ENCODE measurements at regions not wholly inside any gene's neighbourhood (a gene's known extent, or its start where the extent isn't known, plus 50 kb on each side); places are given as distances from the start of the nearest gene placed in this dataset.

DNA sequence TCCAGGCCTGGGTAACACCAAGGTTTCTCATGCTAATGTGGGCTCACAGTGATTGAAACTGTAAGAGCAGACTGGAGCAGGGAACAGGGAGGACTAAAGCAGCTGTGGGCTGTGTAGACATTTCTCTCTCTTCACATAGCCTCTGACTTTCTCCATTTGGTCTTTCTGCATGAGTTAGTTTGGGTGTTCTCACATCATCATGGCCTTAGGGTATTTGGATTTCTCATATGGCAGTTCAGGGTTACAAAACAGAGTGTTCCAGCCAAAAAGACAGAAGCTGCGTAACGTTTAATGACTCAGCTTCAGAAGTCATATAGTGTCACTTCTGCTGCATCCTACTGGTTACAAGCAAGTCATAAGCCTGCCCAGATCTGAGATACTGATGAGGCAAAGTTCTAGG, 52.0 kb upstream of the OSBPL8 start:
- DNase-seq (ENCODE audit: low read depth, low spot score) = no peak

DNA sequence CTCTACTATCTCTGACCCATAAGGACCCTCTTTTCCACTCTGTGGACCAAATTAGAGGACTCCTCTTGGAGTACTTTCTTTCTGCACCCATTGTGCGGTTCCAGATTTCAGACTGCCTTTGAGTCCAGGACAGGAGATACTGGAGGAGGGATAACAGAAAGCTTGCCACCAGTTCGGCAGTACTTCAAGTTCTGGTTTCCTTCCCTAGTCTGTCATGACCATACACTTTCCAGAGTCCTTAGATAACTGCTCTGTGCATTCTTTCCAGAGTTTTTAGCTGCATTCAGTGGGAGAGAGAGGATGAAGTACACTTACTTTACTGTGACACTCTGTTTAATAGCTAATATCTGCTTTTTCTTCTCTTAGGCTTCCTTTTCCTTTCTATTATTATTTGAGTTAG, 54.8 kb upstream of the OSBPL8 start:
- no peak for DNase-seq (ENCODE audit: low read depth, low spot score)

DNA sequence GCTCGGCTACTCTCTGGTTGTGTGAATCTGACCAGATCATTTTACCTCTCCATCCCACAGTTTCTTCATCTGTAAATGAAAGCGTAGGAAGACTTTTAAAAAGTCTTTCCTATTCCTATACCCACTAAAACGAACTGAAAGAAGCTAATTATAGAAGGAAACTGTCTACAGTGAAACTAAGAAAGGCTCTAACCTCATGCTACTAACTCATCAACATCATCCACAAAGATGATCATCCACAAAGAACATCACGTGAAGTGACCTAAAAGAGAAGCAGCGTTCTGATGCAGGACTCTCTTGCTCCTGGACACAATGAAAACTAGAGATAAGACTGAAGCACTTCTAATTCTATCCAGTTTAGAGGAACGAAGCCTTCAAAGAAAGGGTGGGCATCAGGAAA, 58.5 kb upstream of the OSBPL8 start:
- no peak for DNase-seq (ENCODE audit: low read depth, low spot score)

DNA sequence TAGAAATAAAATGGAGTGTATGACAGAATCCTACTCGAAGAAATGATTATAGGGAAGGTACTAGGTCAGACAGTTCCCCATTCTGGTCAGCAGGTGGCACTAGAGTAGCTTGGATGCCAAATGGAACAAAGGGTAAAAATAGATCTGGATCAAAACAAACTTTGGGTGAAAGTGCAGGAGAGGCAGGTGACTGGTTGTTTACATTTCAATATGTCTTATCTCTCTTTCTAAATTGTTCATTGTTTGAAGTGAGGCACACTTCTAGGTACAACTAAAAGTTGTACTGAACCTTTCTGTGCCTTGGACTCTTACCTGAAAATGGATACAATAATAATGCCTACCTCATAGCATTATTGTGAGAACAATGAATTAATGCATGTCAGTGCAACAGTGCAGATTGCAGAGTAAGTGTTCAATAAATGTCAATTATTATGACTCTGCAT, 62.0 kb upstream of the OSBPL8 start:
- peak; percentile 12 for DNase-seq (ENCODE audit: low read depth, low spot score)

DNA sequence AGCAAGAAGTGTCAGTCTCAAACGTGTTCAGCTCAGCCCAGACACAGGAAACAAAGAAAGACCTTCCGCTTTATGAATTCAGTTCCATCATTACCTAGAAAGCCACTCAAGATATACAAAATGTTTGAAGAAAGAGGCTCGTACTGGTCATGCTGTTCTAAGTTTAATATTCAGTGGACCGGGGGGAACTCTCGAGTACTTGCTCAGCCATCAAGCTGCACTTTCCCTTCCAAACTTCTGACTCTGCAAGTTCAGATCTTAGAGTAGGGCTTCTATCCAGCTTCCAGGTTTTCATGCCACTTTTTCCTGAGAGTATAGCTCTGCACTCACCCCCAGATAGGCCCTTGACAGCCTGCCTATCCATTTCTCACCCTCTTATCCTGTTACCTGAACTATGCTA, 62.8 kb upstream of the OSBPL8 start:
- DNase-seq (ENCODE audit: low read depth, low spot score) = no peak

DNA sequence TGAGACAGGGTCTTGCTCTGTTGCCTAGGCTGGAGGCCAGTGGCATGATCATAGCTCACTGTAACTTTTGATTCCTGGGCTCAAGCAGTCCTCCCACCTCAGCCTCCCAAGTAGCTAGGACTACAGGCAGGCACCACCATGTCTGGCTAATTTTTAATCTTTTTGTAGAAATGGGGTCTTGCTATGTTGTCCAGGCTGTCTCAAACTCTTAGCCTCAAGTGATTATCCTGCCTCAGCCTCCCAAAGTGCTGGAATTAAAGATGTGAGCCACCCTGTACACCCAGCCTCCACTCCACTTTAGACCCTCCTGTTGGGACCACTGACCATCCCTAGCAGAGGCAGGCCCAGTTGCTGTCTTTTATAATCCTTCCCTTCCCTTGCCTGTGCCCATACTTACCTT, 63.3 kb upstream of the OSBPL8 start:
- DNase-seq (ENCODE audit: low read depth, low spot score) = no peak

DNA sequence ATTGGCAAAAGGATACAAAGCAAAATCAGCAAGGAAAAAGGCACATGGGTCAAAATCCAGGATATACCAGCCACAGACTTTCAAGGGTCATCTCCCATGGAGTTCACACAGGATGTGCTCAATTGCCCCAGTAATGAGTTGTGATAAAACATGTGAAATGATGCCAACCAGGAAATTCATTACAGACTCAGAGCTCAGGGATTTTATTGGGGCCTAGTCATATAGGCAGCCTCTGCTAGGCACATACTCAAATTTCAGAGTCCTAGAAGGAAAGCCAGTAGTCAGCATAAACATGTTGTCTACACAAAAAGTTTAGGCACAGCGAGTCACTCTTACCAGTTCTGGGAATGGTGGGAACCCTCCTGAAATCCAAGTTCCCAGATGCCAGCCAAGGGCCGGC, 64.4 kb upstream of the OSBPL8 start:
- no peak for DNase-seq (ENCODE audit: low read depth, low spot score)

DNA sequence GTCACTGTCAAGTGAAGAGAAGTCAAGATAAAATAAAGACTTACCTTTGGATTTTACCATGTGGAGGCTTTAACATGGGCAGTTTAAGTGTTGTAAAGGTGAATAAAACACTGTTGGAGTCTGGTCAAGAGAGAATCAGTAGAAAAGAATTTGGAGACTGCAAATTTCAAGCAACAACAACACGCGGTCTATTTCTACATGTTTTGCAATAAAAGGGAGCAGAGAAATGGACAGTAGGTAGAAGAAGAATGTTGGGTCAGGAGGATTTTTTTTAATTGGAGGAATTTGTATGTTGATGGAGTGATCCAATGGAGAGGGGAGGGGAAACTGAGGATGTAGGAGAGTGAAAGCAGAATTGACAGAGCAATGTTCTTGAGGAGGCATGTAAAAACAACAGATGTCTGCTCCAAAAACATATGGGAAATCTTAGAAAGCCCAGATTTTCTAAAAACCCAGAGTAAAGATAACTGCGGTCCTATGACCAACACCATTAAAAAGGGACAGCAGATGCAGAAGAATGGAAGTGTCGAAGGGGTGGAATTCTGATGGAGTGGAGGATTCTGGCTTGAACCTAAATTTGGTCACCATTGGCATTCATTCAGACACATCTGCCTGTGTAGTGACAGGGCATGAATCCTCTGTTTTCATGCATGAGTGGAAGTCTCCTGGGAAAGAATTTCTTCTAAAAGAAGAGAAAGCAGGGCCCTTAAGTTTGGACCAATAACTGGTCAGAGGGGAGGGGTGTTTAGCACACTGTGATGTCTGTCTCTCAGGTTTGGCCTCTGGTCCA, 68.0 kb upstream of the OSBPL8 start:
- DNase-seq (ENCODE audit: low read depth, low spot score) = no peak

DNA sequence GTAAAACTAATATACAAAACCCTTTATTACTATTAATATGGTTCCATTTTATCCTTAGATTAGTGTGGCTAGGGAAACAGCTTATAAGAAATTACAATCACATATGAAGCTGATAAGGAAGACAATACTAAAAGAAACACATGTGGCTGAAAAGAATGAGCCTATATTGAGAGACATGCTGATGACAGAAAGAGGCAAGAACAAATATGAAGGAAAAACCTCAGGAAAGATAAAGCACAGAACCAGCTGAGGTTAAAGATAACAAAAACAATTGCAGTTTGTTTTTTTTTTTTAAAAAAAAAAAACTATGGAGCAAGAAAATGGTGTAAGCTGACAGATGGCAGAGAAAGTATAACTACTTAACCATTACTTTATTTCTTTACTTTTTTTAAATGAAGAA, 69.2 kb upstream of the OSBPL8 start:
- no peak for DNase-seq (ENCODE audit: low read depth, low spot score)

DNA sequence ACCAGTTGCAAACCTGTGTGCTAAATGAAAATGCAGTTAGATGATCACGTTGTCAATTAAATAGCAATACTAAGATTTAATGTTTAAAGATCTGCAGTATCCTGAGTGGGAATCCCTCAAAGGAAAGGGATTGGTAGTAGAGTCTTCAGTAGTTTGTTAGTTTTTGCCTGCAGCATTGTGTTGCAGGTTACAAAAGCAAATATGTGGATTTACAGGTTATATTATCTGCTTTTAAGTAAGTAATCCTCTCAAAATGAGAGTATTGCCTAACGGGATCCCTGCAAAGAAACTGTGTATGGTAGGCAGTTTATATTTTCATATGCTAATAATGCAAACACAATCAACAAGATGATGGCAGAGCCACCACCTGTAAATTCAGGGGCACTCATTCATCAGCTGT, 72.2 kb upstream of the OSBPL8 start:
- DNase-seq (ENCODE audit: low read depth, low spot score) = no peak

DNA sequence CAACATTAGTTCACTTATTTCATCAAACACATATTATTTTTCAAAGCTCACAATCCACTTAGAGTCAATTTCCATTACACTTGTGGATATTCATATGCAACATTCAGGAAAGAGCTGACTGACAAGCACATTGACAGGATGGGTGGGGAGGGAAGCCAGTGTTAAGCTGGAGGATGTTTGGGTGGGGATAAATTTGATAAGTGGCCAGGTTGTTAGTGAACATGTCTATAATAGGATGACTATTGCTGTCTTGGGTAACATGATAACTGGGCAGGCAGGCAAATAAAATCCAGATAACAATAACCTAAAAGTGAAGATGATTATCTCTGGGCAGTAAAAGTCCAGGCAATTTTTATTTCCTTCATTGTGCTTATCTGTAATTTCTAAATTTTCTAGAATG, 73.8 kb upstream of the OSBPL8 start:
- no peak for DNase-seq (ENCODE audit: low read depth, low spot score)

DNA sequence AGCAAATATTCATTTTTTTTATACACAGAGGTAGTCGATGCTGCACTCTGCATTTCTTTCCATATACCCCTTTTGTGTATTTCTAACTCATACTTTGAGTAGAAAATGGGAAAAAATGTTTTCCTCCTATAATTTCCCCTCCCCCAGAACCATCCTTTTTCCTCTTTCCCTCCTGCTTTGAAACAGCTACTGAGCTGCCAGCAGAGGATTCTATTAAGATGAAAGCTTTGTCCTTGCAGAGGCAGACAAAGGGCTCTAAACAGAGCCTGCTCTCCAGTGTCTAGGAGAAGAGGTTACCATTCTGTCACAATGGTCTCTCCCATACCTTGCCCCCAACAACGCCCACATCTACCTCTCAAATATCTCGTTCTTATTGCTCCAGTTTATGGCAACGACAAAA, 74.6 kb upstream of the OSBPL8 start:
- peak; percentile 17 for DNase-seq (ENCODE audit: low read depth, low spot score)

DNA sequence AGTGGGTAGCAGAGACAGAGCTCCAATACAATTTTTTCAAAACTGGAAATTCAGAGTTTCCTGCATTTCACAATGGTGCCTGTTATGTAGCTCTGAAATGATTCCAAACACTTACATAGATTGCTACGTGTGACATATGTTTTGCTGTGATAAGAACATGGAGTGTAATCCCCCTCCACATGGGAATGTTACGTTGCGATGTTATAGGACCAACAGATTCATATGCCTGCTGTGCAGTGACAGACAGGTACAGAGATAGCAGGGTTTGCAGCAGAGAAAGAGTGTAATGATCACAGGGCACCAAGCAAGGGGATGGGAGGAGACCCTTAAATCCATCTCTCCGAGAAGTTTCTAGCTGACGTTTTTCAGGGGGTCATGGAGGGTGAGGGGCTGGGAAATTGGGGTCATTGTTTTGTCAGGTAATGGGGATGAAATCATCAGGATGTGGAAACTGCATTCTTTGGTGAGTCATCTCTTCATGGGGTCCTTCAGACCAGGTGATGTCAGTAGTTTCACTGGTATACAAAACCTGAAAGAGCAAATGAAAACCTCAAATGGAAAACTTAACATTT, 76.6 kb upstream of the OSBPL8 start:
- peak; percentile 23 for DNase-seq (ENCODE audit: low read depth, low spot score)

DNA sequence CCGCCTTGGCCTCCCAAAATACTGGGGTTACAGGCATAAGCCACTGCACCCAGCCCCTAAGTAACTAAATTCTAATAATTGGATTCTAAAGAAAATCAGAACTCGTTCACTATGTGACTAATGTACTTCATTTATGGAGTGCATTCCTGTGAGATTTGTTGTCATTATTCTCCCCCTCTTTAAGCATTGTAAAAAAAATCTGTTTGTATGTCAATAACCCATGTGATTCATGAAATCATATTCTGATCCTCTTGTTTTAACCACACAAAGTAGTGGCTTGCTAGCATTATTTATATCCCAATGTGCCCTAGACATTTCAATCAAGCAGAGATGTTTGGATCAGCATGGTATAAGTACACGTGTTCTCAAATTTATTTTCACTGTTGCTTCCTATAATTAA, 78.2 kb upstream of the OSBPL8 start:
- DNase-seq (ENCODE audit: low read depth, low spot score) = no peak

DNA sequence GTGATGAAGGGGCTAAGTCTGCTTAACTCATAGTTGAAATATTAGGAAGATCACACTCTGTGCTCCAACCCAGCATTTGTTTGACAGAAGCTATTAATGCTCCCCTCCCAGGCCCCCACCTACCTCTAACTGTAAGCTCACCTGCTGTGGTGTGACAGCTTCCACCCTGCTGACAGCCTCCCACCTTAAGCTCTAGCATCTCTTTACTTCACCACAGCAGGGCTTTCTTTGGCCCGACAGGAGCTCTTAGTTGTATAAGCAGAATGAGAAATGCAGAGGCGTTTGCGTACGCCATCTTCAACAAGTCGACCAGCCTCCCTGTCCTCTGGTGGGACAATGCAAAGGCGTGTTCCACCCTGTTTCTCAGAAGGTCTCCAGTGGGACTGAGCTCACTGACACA, 80.1 kb upstream of the OSBPL8 start:
- no peak for DNase-seq (ENCODE audit: low read depth, low spot score)

DNA sequence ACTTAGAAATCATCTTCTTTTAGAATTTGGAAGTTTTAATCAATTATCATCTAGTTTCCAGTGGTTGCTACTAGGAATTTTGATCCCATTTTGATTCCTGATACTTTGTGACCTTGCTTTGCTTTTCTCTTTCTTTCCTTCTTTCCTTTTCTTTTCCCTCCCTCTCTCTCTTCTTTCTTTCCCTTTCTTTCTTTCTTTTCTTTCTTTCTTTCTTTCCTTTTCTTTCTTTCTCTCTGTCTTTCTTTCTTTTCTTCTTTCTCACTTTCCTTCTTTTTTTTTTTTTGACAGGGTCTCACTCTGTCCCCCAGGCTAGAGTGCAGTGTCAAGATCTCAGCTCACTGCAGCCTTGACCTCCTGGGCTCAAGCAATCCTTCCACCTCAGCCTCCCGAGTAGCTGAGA, 81.5 kb upstream of the OSBPL8 start:
- DNase-seq (ENCODE audit: low read depth, low spot score) = no peak

DNA sequence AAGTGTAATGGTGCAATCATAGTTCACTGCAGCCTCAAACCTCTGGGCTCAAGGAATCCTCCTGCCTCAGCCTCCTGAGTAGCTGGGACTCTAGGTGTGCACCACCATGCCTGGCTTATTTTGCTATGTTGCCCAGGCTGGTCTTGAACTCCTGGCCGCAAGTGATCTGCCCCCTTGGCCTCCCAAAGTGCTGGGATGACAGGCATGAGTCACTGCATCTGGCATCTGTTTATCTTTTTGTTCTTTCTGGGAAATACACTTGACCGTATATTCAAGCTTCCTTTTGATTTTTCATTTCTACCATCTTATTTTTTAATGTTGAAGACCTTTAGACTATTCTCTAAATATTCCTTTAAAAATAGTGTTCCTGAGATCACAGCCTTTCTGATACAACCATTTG, 82.4 kb upstream of the OSBPL8 start:
- no peak for DNase-seq (ENCODE audit: low read depth, low spot score)

DNA sequence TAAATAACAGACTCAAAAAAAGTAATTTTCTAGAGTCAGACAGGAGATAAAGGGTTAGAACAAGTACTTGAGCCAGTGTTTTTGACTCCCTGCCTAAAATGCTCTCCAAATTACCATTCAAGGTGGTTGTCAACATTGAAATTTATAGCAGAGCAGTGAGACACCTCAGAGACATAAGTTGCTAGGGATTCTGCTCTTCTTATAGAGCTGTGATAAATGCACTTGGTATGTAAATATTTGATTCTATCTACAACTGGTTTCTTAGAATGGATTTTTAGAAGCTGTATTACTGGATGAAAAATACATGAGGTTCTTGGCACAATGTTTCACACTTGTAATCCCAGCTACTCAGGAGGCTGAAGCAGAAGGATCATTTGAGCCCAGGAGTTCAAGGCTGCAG, 83.9 kb upstream of the OSBPL8 start:
- DNase-seq (ENCODE audit: low read depth, low spot score) = no peak

DNA sequence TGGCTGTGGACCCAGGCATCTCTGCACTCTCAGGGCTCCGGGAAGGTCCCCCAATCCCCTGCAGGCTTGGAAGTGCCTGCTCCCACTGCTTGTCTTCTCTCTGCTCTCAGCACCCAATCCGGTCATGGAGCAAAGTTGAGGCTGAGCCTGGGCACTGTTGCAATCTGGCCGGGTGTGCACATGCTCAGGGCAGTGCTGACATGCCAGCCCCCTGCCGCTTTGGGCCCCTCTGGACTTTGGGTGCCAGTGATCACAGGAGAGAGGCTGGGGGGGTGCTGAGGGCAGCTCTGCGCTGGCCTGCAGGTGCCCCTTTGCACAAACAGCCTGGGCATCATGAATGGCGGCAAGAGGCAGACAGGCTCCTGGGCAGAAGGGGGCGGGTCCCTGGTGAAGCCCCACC, 85.4 kb upstream of the OSBPL8 start:
- DNase-seq (ENCODE audit: low read depth, low spot score) = no peak

DNA sequence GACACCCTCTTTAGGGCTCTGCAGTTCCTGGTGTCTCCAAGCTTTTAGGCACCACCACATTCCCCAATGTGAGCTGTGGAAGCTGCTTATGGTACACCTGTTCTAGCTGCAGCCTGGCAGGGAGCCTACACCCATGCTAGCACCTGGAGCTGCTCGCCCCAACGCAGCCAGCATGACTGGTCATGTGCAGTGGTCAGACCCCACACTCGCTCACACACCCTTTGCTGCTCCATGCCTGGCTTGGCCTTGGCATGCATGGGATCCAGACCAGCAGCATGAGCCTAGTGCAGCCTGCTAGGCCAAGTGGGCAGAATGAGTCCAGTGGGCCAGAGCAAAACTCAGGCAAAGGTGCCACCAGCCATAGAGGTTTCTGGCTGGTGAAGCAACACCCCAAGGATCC, 86.4 kb upstream of the OSBPL8 start:
- DNase-seq (ENCODE audit: low read depth, low spot score) = no peak

DNA sequence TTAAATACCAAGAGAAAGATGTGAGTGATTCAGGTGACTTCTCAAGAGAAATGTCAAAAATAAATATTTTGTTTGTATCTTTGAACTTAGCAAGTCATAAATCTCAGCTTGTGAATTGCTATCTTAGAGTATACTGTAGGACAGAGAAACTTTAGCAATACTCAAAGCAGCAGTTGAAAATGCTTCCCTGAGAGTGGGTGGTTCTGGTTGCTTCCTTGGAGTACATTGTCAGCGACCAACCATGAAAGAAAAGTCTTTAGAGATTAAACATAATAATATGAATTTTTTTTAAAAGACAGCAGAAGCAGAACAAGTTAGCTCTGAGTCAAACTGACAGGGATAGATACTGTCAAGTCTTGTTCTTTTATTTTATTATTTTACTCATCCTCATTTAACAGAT, 86.8 kb upstream of the OSBPL8 start:
- DNase-seq (ENCODE audit: low read depth, low spot score) = no peak

DNA sequence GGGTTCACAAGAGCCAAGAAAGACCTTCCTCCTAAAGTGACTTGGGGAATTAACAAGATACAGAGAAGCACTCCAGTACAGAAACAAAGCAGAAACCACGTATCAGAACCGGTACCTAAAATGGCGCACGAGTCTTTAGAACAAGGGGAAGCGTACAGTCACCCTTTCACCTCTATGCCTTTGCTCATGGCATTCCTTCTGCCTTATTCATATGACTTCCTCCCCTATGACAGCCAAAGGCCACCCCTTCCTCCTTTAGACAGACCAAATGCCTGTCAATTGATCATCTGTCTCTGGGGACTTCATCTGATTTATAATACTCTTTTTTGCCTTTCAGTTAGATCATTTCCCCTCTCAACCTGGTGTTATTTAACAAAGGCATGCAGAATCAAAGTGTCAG, 89.5 kb upstream of the OSBPL8 start:
- DNase-seq (ENCODE audit: low read depth, low spot score) = no peak

DNA sequence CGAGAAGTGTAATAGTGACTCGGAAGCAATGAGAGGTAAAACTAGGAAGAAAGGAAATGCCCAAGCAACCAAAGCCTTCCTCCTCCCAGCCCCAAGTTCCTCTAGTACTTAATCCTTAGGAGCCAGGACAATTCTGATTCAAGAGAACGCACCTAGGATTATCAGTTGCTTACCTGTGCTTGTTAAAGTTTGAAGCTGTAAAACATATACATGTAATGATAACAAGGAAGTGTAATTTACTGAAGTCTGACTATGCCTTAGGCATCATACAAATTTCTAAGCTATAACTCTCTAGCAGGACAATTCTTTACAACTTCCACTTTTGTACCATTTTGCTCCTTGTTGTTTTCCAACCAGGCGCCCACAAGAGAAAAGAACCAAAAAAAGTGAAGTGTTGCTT, 92.8 kb upstream of the OSBPL8 start:
- DNase-seq (ENCODE audit: low read depth, low spot score) = no peak

DNA sequence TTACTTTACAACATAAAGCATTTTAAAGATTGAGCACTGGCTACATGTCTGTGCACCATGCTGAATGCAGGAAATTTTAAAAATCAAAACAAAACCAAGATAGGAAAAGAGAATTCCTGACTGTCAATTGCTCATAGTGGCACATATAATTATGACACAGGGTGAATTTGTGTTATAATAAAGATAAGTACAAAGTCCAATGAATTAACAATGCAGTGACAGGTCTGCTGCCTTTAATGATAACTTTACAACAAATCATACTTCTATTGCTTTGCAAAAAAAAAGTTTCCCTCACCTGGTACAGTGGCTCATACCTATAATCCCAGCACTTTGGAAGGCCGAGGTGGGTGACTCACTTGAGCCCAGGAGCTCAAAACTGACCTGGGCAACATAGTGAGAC, 93.8 kb upstream of the OSBPL8 start:
- no peak for DNase-seq (ENCODE audit: low read depth, low spot score)

All from iPS DF 19.7 (cell line).